H9 (cell line): ENCODE measurements at regions not wholly inside any gene's neighbourhood (a gene's known extent, or its start where the extent isn't known, plus 50 kb on each side); places are given as distances from the start of the nearest gene placed in this dataset.

Experiments used
- DNase-seq: peaks from one replicate; pipeline ENCODE4 v3.0.0-alpha.2; 2017
- H2AFZ ChIP-seq: one replicate; pipeline ENCODE4 v1.6.1; 2013; ENCODE audit warnings: mild to moderate bottlenecking, low read length, control low read depth, moderate library complexity
- H2AK5ac ChIP-seq: 2 replicates; pipeline ENCODE4 v1.6.1; 2013; ENCODE audit warnings: low read length, control low read depth, mixed read lengths; ENCODE audit not compliant: insufficient read length
- H2BK120ac ChIP-seq: one replicate; pipeline ENCODE4 v1.6.1; 2013; ENCODE audit warnings: low read depth, mild to moderate bottlenecking, low read length, control low read depth, inconsistent platforms; ENCODE audit not compliant: poor library complexity, severe bottlenecking
- H2BK12ac ChIP-seq: 2 replicates; pipeline ENCODE4 v1.6.1; 2013; ENCODE audit warnings: low read length, control low read depth, mixed read lengths, low read depth; ENCODE audit not compliant: insufficient read length
- H2BK15ac ChIP-seq: 2 replicates; pipeline ENCODE4 v1.6.1; 2013; ENCODE audit warnings: low read depth, low read length, control low read depth
- H2BK20ac ChIP-seq: one replicate; pipeline ENCODE4 v1.6.1; 2013; ENCODE audit warnings: low read depth, mild to moderate bottlenecking, low read length, control low read depth, inconsistent platforms; ENCODE audit not compliant: poor library complexity, severe bottlenecking
- H2BK5ac ChIP-seq: 2 replicates; pipeline ENCODE4 v1.6.1; 2013; ENCODE audit warnings: low read length, control low read depth, mixed read lengths; ENCODE audit not compliant: insufficient read length
- H3K14ac ChIP-seq: 2 replicates; pipeline ENCODE4 v1.6.1; 2013; ENCODE audit warnings: low read length, control low read depth; ENCODE audit not compliant: insufficient read depth
- H3K18ac ChIP-seq: 2 replicates; pipeline ENCODE4 v1.6.1; 2013; ENCODE audit warnings: low read depth, mild to moderate bottlenecking, mixed read lengths, low read length, control low read depth; ENCODE audit not compliant: insufficient read length
- H3K23ac ChIP-seq: 2 replicates; pipeline ENCODE4 v1.6.1; 2013; ENCODE audit warnings: low read length, control low read depth, mixed read lengths, low read depth; ENCODE audit not compliant: insufficient read length
- H3K23me2 ChIP-seq: 2 replicates; pipeline ENCODE4 v1.6.1; 2013; ENCODE audit warnings: low read depth, mild to moderate bottlenecking, mixed read lengths, low read length, control low read depth; ENCODE audit not compliant: insufficient read length, poor library complexity, severe bottlenecking
- H3K27ac ChIP-seq: 2 replicates; pipeline ENCODE4 v1.5.1; 2013; ENCODE audit warnings: low read length, control low read depth, mixed read lengths, low read depth; ENCODE audit not compliant: insufficient read length
- H3K27me3 ChIP-seq: 2 replicates; pipeline ENCODE4 v1.6.1; 2013; ENCODE audit warnings: low read length, control low read depth, inconsistent platforms; ENCODE audit not compliant: insufficient read depth
- H3K4ac ChIP-seq: 2 replicates; pipeline ENCODE4 v1.6.1; 2013; ENCODE audit warnings: low read depth, mild to moderate bottlenecking, control low read depth, inconsistent platforms, low read length, moderate library complexity
- H3K4me1 ChIP-seq: 2 replicates; pipeline ENCODE4 v1.6.1; 2013; ENCODE audit warnings: low read length, control low read depth, inconsistent platforms; ENCODE audit not compliant: insufficient read depth
- H3K4me2 ChIP-seq: 2 replicates; pipeline ENCODE4 v1.6.1; 2013; ENCODE audit warnings: low read length, control low read depth, mixed read lengths; ENCODE audit not compliant: insufficient read length, insufficient read depth
- H3K56ac ChIP-seq: 2 replicates; pipeline ENCODE4 v1.6.1; 2013; ENCODE audit warnings: low read depth, mild to moderate bottlenecking, mixed read lengths, low read length, control low read depth; ENCODE audit not compliant: insufficient read length
- H3K79me1 ChIP-seq: 2 replicates; pipeline ENCODE4 v1.6.1; 2013; ENCODE audit warnings: low read depth, mild to moderate bottlenecking, moderate library complexity, low read length, control low read depth, inconsistent platforms; ENCODE audit not compliant: insufficient read depth, poor library complexity, severe bottlenecking
- H3K79me2 ChIP-seq: 2 replicates; pipeline ENCODE4 v1.6.1; 2013; ENCODE audit warnings: low read length, control low read depth, inconsistent platforms; ENCODE audit not compliant: insufficient read depth
- H3K9ac ChIP-seq: 2 replicates; pipeline ENCODE4 v1.6.1; 2013; ENCODE audit warnings: low read length, control low read depth, mixed read lengths; ENCODE audit not compliant: insufficient read length; ENCODE audit errors: extremely low read depth
- H3K9me3 ChIP-seq: one replicate; pipeline ENCODE4 v1.6.1; 2013; ENCODE audit warnings: low read depth, low read length, inconsistent platforms; ENCODE audit not compliant: control insufficient read depth
- H3T11ph ChIP-seq: one replicate; pipeline ENCODE4 v1.6.1; 2013; ENCODE audit warnings: mild to moderate bottlenecking, low read length, control low read depth, inconsistent platforms
- H4K20me1 ChIP-seq: one replicate; pipeline ENCODE4 v1.6.1; 2013; ENCODE audit not compliant: control insufficient read depth, insufficient read length, insufficient read depth
- H4K5ac ChIP-seq: 2 replicates; pipeline ENCODE4 v1.6.1; 2013; ENCODE audit warnings: low read depth, mild to moderate bottlenecking, mixed read lengths, low read length, control low read depth; ENCODE audit not compliant: insufficient read length
- H4K8ac ChIP-seq: replicated peaks from 2 replicates; pipeline ENCODE4 v1.6.1; 2013; ENCODE audit warnings: low read length, control low read depth, mixed read lengths, low read depth; ENCODE audit not compliant: insufficient read length
- H4K91ac ChIP-seq: 2 replicates; pipeline ENCODE4 v1.6.1; 2013; ENCODE audit warnings: low read depth, mild to moderate bottlenecking, moderate library complexity, mixed read lengths, low read length, control low read depth; ENCODE audit not compliant: insufficient read length
- H3K27ac Mint-ChIP-seq, 3 experiments: 2 replicates in 2 of 3; 3 replicates in 1 of 3; pipeline ENCODE4 v1.8.0; 2020 to 2021; ENCODE audit warnings: mixed read lengths in 3 of 3, mild to moderate bottlenecking in 1 of 3, moderate library complexity in 1 of 3
- H3K27me3 Mint-ChIP-seq: 2 replicates; pipeline ENCODE4 v1.8.0; 2021; ENCODE audit warnings: low read depth, mild to moderate bottlenecking, moderate library complexity, mixed read lengths
- H3K36me3 Mint-ChIP-seq, 3 experiments: 2 replicates in 2 of 3; 3 replicates in 1 of 3; pipeline ENCODE4 v1.8.0; 2020 to 2021; ENCODE audit warnings: low read depth in 3 of 3, mixed read lengths in 3 of 3; ENCODE audit not compliant: insufficient read depth in 1 of 3
- H3K4me1 Mint-ChIP-seq, 2 experiments: 2 replicates each; pipeline ENCODE4 v1.8.0; 2020; ENCODE audit warnings: mixed read lengths in 2 of 2
- H3K4me3 Mint-ChIP-seq, 2 experiments: 2 replicates in 1 of 2; 3 replicates in 1 of 2; pipeline ENCODE4 v1.8.0; 2020 to 2021; ENCODE audit warnings: mild to moderate bottlenecking in 2 of 2, mixed read lengths in 2 of 2, moderate library complexity in 1 of 2
- H3K9me3 Mint-ChIP-seq, 2 experiments: 2 replicates in 1 of 2; 3 replicates in 1 of 2; pipeline ENCODE4 v1.8.0; 2020; ENCODE audit warnings: mild to moderate bottlenecking in 2 of 2, mixed read lengths in 2 of 2, moderate library complexity in 1 of 2
- WGBS: extraction: QIAGEN DNeasy Blood & Tissue Kit; methylation state at CpG from one replicate; pipeline ENCODE4 v1.1.7; 2013; ENCODE audit warnings: missing lambda C conversion rate, low lambda C conversion rate, mixed read lengths; ENCODE audit not compliant: insufficient read length; ENCODE audit errors: extremely low coverage; 5-methylcytosine and 5-hydroxymethylcytosine counted together
- TF ChIP-seq, protein P1 (sequence below): fragments of 200-600 bp; sonication (generic); conservative IDR thresholded peaks from 3 replicates; pipeline ENCODE4 v1.8.0; 2021; ENCODE audit warnings: antibody characterized with exemption, mild to moderate bottlenecking

DNA sequence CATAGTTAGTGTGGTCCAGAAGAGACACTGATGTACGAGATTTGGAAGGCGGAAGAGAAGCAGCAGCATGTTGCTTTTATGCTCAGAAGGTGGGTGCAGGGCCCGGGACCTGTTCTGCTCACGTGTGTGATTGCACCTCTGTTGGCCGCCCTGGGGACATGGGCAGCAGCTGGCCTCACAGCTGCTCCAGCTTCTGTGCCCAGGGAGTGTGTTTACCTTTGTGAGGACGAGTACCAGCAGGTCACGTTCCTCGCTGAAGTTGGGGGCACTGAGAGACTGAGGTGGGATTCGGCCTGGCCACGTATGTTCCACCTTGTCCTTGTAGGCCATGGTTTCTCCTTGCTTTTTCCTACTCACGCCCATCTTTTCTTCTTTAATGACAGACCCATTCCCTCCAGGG lies 86.3 kb downstream of the PMAIP1 start:
- no peak overlapping the region for H3K14ac ChIP-seq
- no peaks in the 10 kb centered on the region for H4K20me1 ChIP-seq
- H2AK5ac ChIP-seq: no peak overlapping the region
- no peak overlapping the region for H2BK5ac ChIP-seq
- H3K9ac ChIP-seq: no peak overlapping the region
- Mint-ChIP-seq H3K9me3 (no peaks in the 10 kb centered on the region), H3K27ac (no peak overlapping the region), H3K4me1 (no peaks in the 10 kb centered on the region), H3K27me3 (no peaks in the 10 kb centered on the region), H3K36me3 (no peaks in the 10 kb centered on the region; a peak in 1 of 7 replicates), H3K4me3 (no peak overlapping the region)
- H3K23me2 ChIP-seq: no peaks in the 10 kb centered on the region
- no peak overlapping the region for H2AFZ ChIP-seq
- no peaks in the 10 kb centered on the region for H3K79me1 ChIP-seq
- H3K4me2 ChIP-seq: no peak overlapping the region
- no peak overlapping the region for H3K27ac ChIP-seq
- H4K8ac ChIP-seq: no peak overlapping the region
- no peak overlapping the region for H2BK15ac ChIP-seq
- H4K91ac ChIP-seq: no peak overlapping the region
- TF ChIP-seq, protein P1, sequence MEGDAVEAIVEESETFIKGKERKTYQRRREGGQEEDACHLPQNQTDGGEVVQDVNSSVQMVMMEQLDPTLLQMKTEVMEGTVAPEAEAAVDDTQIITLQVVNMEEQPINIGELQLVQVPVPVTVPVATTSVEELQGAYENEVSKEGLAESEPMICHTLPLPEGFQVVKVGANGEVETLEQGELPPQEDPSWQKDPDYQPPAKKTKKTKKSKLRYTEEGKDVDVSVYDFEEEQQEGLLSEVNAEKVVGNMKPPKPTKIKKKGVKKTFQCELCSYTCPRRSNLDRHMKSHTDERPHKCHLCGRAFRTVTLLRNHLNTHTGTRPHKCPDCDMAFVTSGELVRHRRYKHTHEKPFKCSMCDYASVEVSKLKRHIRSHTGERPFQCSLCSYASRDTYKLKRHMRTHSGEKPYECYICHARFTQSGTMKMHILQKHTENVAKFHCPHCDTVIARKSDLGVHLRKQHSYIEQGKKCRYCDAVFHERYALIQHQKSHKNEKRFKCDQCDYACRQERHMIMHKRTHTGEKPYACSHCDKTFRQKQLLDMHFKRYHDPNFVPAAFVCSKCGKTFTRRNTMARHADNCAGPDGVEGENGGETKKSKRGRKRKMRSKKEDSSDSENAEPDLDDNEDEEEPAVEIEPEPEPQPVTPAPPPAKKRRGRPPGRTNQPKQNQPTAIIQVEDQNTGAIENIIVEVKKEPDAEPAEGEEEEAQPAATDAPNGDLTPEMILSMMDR: no peak
- H3K79me2 ChIP-seq: no peaks in the 10 kb centered on the region
- no peaks in the 10 kb centered on the region for H3K4me1 ChIP-seq
- H2BK12ac ChIP-seq: no peak overlapping the region
- DNase-seq: no peak
- H4K5ac ChIP-seq: no peak overlapping the region
- H3K23ac ChIP-seq: no peak overlapping the region
- no peak overlapping the region for H3T11ph ChIP-seq
- no peak overlapping the region for H2BK120ac ChIP-seq
- H3K18ac ChIP-seq: no peak overlapping the region
- no peak overlapping the region for H3K4ac ChIP-seq
- no peak overlapping the region for H2BK20ac ChIP-seq
- H3K27me3 ChIP-seq: no peaks in the 10 kb centered on the region
- no peaks in the 10 kb centered on the region for H3K9me3 ChIP-seq
- no peak overlapping the region for H3K56ac ChIP-seq
- WGBS: no CpG with 5 or more reads among the region's 11 CpGs
